K562 (cell line): ENCODE measurements at regions not wholly inside any gene's neighbourhood (a gene's known extent, or its start where the extent isn't known, plus 50 kb on each side); places are given as distances from the start of the nearest gene placed in this dataset.

Experiments
- ATAC-seq: fragments of 200-7000 bp; cut with Tn5 transposase; 3 replicates; pipeline ENCODE4 v1.9.1; 2020; ENCODE audit warnings: moderate library complexity
- BruUV-seq: library from RNA; stranded (reverse); fragments of 400-500 nt; replicated peaks from 2 replicates; lab custom pipeline; 2021; lab: Mats Ljungman, UMichigan
- CTCF ChIA-PET: fragments of 300-600 bp; formaldehyde crosslinking; extraction: SDS; loops from one replicate; lab custom pipeline; 2021; ENCODE audit warnings: low intra/inter-chr PET ratio; lab: Yijun Ruan, JAX
- POLR2A ChIA-PET: fragments of 300-600, 350-650 bp; sonication (Branson Sonifier 250); formaldehyde crosslinking; extraction: SDS; loops from one replicate; lab custom pipeline; 2021; ENCODE audit warnings: antibody characterized with exemption, inconsistent platforms; lab: Yijun Ruan, JAX
- DNase-seq, 4 experiments: peaks; one replicate each; pipeline versions ENCODE4 v3.0.0 to v3.0.0-alpha.2; 2011 to 2018; ENCODE audit warnings: low spot score in 3 of 4, mixed read lengths in 3 of 4; ENCODE audit errors: extremely low read depth in 1 of 4
- FAIRE-seq: peaks from 2 replicates; lab custom pipeline; 2011; peaks lifted over from hg19 to GRCh38; lab: Jason Lieb, UNC
- H2AFZ ChIP-seq: 2 replicates; pipeline ENCODE4 v1.6.0; 2011; ENCODE audit warnings: low read depth, low read length, control low read depth, inconsistent platforms
- H3K27ac ChIP-seq: fragments of 200-600 bp; 3 replicates; pipeline ENCODE4 v1.8.0; 2011; ENCODE audit warnings: low read depth, mild to moderate bottlenecking, control low read depth, inconsistent platforms, low read length, moderate library complexity, mixed read lengths; ENCODE audit errors: extremely low read depth
- H3K27me3 ChIP-seq, 2 experiments: fragments of 300-600 bp in 1 of 2; 2 replicates in 1 of 2; 3 replicates in 1 of 2; pipeline versions ENCODE4 v1.6.0 to v1.8.0; 2011; ENCODE audit warnings: inconsistent platforms in 2 of 2, low read length in 2 of 2, mild to moderate bottlenecking in 1 of 2, mixed read lengths in 1 of 2, moderate library complexity in 1 of 2; ENCODE audit not compliant: control insufficient read depth in 2 of 2, insufficient read depth in 2 of 2
- H3K36me3 ChIP-seq: fragments of 300-600 bp; 3 replicates; pipeline ENCODE4 v1.8.0; 2011; ENCODE audit warnings: mild to moderate bottlenecking, low read length, inconsistent platforms; ENCODE audit not compliant: control insufficient read depth, insufficient read depth
- H3K4me1 ChIP-seq, 2 experiments: fragments of 200-600 bp in 1 of 2; replicated peaks in 1 of 2; 2 replicates in 1 of 2; 3 replicates in 1 of 2; pipeline versions ENCODE4 v1.5.1 to v1.8.0; 2011; ENCODE audit warnings: inconsistent platforms in 2 of 2, low read length in 2 of 2, mild to moderate bottlenecking in 1 of 2, mixed read lengths in 1 of 2, moderate library complexity in 1 of 2; ENCODE audit not compliant: control insufficient read depth in 2 of 2, insufficient read depth in 2 of 2
- H3K4me2 ChIP-seq: 2 replicates; pipeline ENCODE4 v1.6.1; 2011; ENCODE audit warnings: low read length, control low read depth, inconsistent platforms, mixed read lengths; ENCODE audit not compliant: insufficient read depth
- H3K4me3 ChIP-seq: fragments of 200-600 bp; sonication (generic), shearing (Covaris generic); 2 replicates; pipeline ENCODE4 v1.5.1; 2016; ENCODE audit warnings: control low read depth, inconsistent platforms
- H3K79me2 ChIP-seq: fragments of 200-600 bp; 3 replicates; pipeline ENCODE4 v1.8.0; 2011; ENCODE audit warnings: low read length, inconsistent platforms; ENCODE audit not compliant: control insufficient read depth, insufficient read depth
- H3K9ac ChIP-seq, 2 experiments: 2 replicates each; pipeline versions ENCODE4 v1.6.0 to v1.6.1; 2011; ENCODE audit warnings: low read depth in 2 of 2, low read length in 2 of 2, control low read depth in 1 of 2, inconsistent platforms in 1 of 2, mild to moderate bottlenecking in 1 of 2, mixed read lengths in 1 of 2; ENCODE audit not compliant: insufficient read depth in 1 of 2
- H3K9me1 ChIP-seq: one replicate; pipeline ENCODE4 v1.6.0; 2011; ENCODE audit warnings: inconsistent platforms, mild to moderate bottlenecking, low read length, moderate library complexity; ENCODE audit not compliant: control insufficient read depth, insufficient read depth
- H3K9me3 ChIP-seq: replicated peaks from 2 replicates; pipeline ENCODE4 v1.5.1; 2011; ENCODE audit warnings: low read depth, low read length, inconsistent platforms; ENCODE audit not compliant: control insufficient read depth, insufficient read depth
- H4K20me1 ChIP-seq: replicated peaks from 2 replicates; pipeline ENCODE4 v1.6.1; 2011; ENCODE audit warnings: low read length, inconsistent platforms, mixed read lengths; ENCODE audit not compliant: control insufficient read depth, insufficient read depth
- ATF3 ChIP-seq, 2 experiments: fragments of 450-650 bp in 1 of 2; sonication (generic) in 1 of 2; formaldehyde crosslinking in 1 of 2; IDR thresholded peaks in 1 of 2; conservative IDR thresholded peaks in 1 of 2; 2 replicates each; pipeline versions ENCODE4 v1.6.1 to v1.8.1; 2016 to 2023; ENCODE audit warnings: mild to moderate bottlenecking in 2 of 2, moderate library complexity in 2 of 2, inconsistent platforms in 1 of 2, missing genetic modification reagents in 1 of 2
- KLF16 ChIP-seq: IDR thresholded peaks from 2 replicates; pipeline ENCODE4 v1.6.1; 2016; ENCODE audit warnings: antibody characterized with exemption
- L3MBTL2 ChIP-seq: fragments of 450-650 bp; IDR thresholded peaks from 2 replicates; pipeline ENCODE4 v1.6.1; 2016; ENCODE audit warnings: mild to moderate bottlenecking, moderate library complexity
- MXD1 ChIP-seq: fragments of 250-450 bp; sonication (Bioruptor Pico); IDR thresholded peaks from 2 replicates; pipeline ENCODE4 v1.8.0; 2021; ENCODE audit warnings: borderline replicate concordance, mild to moderate bottlenecking, moderate library complexity; ENCODE audit not compliant: poor library complexity, severe bottlenecking
- NR0B1 ChIP-seq: fragments of 450-650 bp; IDR thresholded peaks from one replicate; pipeline ENCODE4 v1.6.1; 2018; ENCODE audit warnings: mild to moderate bottlenecking, moderate library complexity; ENCODE audit not compliant: partially characterized antibody
- ZBTB5 ChIP-seq: fragments of 450-650 bp; IDR thresholded peaks from 2 replicates; pipeline ENCODE4 v1.6.1; 2017; ENCODE audit warnings: antibody characterized with exemption
- ZMIZ1 ChIP-seq, 2 experiments: fragments of 150-350 bp in 1 of 2; IDR thresholded peaks; 2 replicates each; pipeline ENCODE4 v1.6.1; 2012 to 2016; ENCODE audit warnings: low read depth in 2 of 2, low read length in 2 of 2, mild to moderate bottlenecking in 1 of 2, moderate library complexity in 1 of 2
- ZNF134 ChIP-seq: fragments of 250-450 bp; sonication (Bioruptor Pico); conservative IDR thresholded peaks from 2 replicates; pipeline ENCODE4 v1.4.0; 2020
- ZNF280B ChIP-seq: fragments of 250-450 bp; sonication (Bioruptor Pico); IDR thresholded peaks from 2 replicates; pipeline ENCODE4 v1.5.1; 2021; ENCODE audit warnings: mild to moderate bottlenecking
- ZNF75A ChIP-seq: fragments of 450-650 bp; formaldehyde crosslinking; IDR thresholded peaks from 2 replicates; pipeline ENCODE4 v1.4.0; 2020; ENCODE audit warnings: mild to moderate bottlenecking
- WGBS: fragments of 100-300 bp; shearing (Covaris generic); methylation state at CpG from one replicate; pipeline ENCODE4 v1.1.6; 2016; ENCODE audit warnings: low coverage, mixed read lengths; ENCODE audit not compliant: insufficient coverage; ENCODE audit errors: missing lambda C conversion rate; 5-methylcytosine and 5-hydroxymethylcytosine counted together
- in situ Hi-C: fragments of 300-500 bp; cut with MboI; formaldehyde crosslinking; loops from 4 replicates; pipeline ENCODE4 v1.15.0; 2018; ENCODE audit warnings: inconsistent platforms, mixed read lengths
- intact Hi-C: fragments of 100-400 bp; cut with micrococcal nuclease; formaldehyde crosslinking; loops from 2 replicates; pipeline ENCODE4 v1.14.2; 2022

GRCh38 chr1:221548942-221549341, 192.9 kb downstream of the DUSP10 start:
- Histone ChIP-seq H3K27ac (no peak overlapping the region), H3K36me3 (no peaks in the 10 kb centered on the region), H2AFZ (no peak overlapping the region), H3K79me2 (no peaks in the 10 kb centered on the region), H3K9me1 (no peaks in the 10 kb centered on the region), H3K9me3 (no peaks in the 10 kb centered on the region), H3K4me3 (no peak overlapping the region), H3K9ac (no peak overlapping the region), H4K20me1 (no peaks in the 10 kb centered on the region), H3K4me2 (no peak overlapping the region), H3K27me3 (no peaks in the 10 kb centered on the region; a peak in 1 of 5 replicates), H3K4me1 (no peaks in the 10 kb centered on the region)
- BruUV-seq, result no TSS peak
- DNase-seq, result no peak
- in situ Hi-C loops, result no loop called here
- CTCF ChIA-PET, result no interaction called here
- ATAC-seq, result no peak
- TF ChIP-seq L3MBTL2 (no peak), MXD1 (CRISPR knock-in tag) (no peak), ZNF280B (CRISPR knock-in tag) (no peak), ATF3 (IDR thresholded peaks at IDR 0.05) (no peak), ATF3 (CRISPR knock-in tag; conservative IDR thresholded peaks at IDR 0.05) (no peak), ZMIZ1 (IDR thresholded peaks at IDR 0.05; ENCODE audit: low read depth in 2 of 2, low read length in 2 of 2) (no peak), ZBTB5 (no peak), ZNF134 (CRISPR knock-in tag) (no peak), NR0B1 (no peak), ZNF75A (CRISPR knock-in tag) (no peak), KLF16 (no peak)
- POLR2A ChIA-PET, result interaction anchor here (1.1 kb wide), 1 partner anchor 358 kb away, joined by 3 read pairs; no protein-coding TSS in a partner anchor
- WGBS, result 8% methylated on average over 6 of the region's 6 CpGs
- intact Hi-C loops, result no loop called here
- FAIRE-seq, result no peak
